IMR-90 (cell line): ENCODE measurements at regions not wholly inside any gene's neighbourhood (a gene's known extent, or its start where the extent isn't known, plus 50 kb on each side); places are given as distances from the start of the nearest gene placed in this dataset.

ENCODE experiments used
- ATAC-seq: fragments of 200-7000 bp; cut with Tn5 transposase; 2 replicates; pipeline ENCODE4 v1.9.1; 2020; ENCODE audit warnings: low read depth, mild to moderate bottlenecking, moderate library complexity
- BruUV-seq: library from RNA; stranded (reverse); fragments of 400-500 nt; replicated peaks from 2 replicates; lab custom pipeline; 2021; lab: Mats Ljungman, UMichigan
- CTCF ChIA-PET: fragments of 300-600 bp; formaldehyde crosslinking; extraction: SDS; loops from one replicate; lab custom pipeline; 2021; ENCODE audit warnings: antibody characterized with exemption; lab: Yijun Ruan, JAX
- POLR2A ChIA-PET: fragments of 300-600 bp; sonication (Branson Sonifier 250); formaldehyde crosslinking; loops from one replicate; lab custom pipeline; 2022; ENCODE audit warnings: antibody characterized with exemption; ENCODE audit not compliant: unreplicated experiment; lab: Charles Lee
- DNase-seq: peaks from one replicate; pipeline ENCODE4 v3.0.0; 2013
- H2AFZ ChIP-seq: replicated peaks from 2 replicates; pipeline ENCODE3; 2013; ENCODE audit warnings: low read length, mild to moderate bottlenecking; ENCODE audit not compliant: poor library complexity
- H2AK5ac ChIP-seq: 2 replicates; pipeline ENCODE4 v1.6.1; 2013; ENCODE audit warnings: low read depth, low read length, inconsistent platforms
- H2AK9ac ChIP-seq: replicated peaks from 2 replicates; pipeline ENCODE3; 2013; ENCODE audit warnings: mild to moderate bottlenecking, low read depth, low read length, moderate library complexity; ENCODE audit not compliant: poor library complexity
- H2BK120ac ChIP-seq: 2 replicates; pipeline ENCODE4 v1.6.1; 2013; ENCODE audit warnings: low read depth, low read length, inconsistent platforms
- H2BK15ac ChIP-seq: 3 replicates; pipeline ENCODE4 v1.6.1; 2013; ENCODE audit warnings: low read depth, low read length, inconsistent platforms
- H2BK20ac ChIP-seq: 2 replicates; pipeline ENCODE4 v1.6.1; 2013; ENCODE audit warnings: low read depth, mild to moderate bottlenecking, inconsistent platforms, low read length, moderate library complexity
- H2BK5ac ChIP-seq: 2 replicates; pipeline ENCODE4 v1.6.1; 2013; ENCODE audit warnings: mild to moderate bottlenecking, low read depth, low read length, inconsistent platforms; ENCODE audit not compliant: poor library complexity, severe bottlenecking
- H3K14ac ChIP-seq: replicated peaks from 2 replicates; pipeline ENCODE4 v1.6.1; 2013; ENCODE audit warnings: low read depth, low read length, inconsistent platforms
- H3K18ac ChIP-seq: 2 replicates; pipeline ENCODE4 v1.6.1; 2013; ENCODE audit warnings: low read depth, low read length, control low read depth
- H3K23ac ChIP-seq: 2 replicates; pipeline ENCODE4 v1.6.1; 2013; ENCODE audit warnings: low read depth, low read length, inconsistent platforms
- H3K27ac ChIP-seq: 2 replicates; pipeline ENCODE4 v1.5.1; 2013; ENCODE audit warnings: mild to moderate bottlenecking, control low read depth, low read length; ENCODE audit not compliant: insufficient read depth
- H3K27me3 ChIP-seq: 2 replicates; pipeline ENCODE4 v1.6.1; 2013; ENCODE audit warnings: low read length; ENCODE audit not compliant: control insufficient read depth, insufficient read depth
- H3K36me3 ChIP-seq: 2 replicates; pipeline ENCODE4 v1.6.1; 2013; ENCODE audit warnings: low read length, mixed read lengths; ENCODE audit not compliant: control insufficient read depth, insufficient read depth
- H3K4ac ChIP-seq: 2 replicates; pipeline ENCODE4 v1.6.1; 2013; ENCODE audit warnings: low read depth, low read length, inconsistent platforms
- H3K4me1 ChIP-seq: 2 replicates; pipeline ENCODE4 v1.6.1; 2013; ENCODE audit warnings: low read length, mixed read lengths; ENCODE audit not compliant: control insufficient read depth, insufficient read depth
- H3K4me2 ChIP-seq: 2 replicates; pipeline ENCODE4 v1.6.1; 2013; ENCODE audit warnings: low read depth, mild to moderate bottlenecking, control low read depth, low read length, moderate library complexity
- H3K4me3 ChIP-seq: 2 replicates; pipeline ENCODE4 v1.5.1; 2013; ENCODE audit warnings: low read depth, mild to moderate bottlenecking, control low read depth, low read length, moderate library complexity; ENCODE audit not compliant: insufficient read depth
- H3K56ac ChIP-seq: 2 replicates; pipeline ENCODE4 v1.6.1; 2013; ENCODE audit warnings: low read length, inconsistent platforms; ENCODE audit not compliant: insufficient read depth; ENCODE audit errors: extremely low read depth
- H3K79me1 ChIP-seq, 2 experiments: 2 replicates each; pipeline ENCODE4 v1.6.1; 2013; ENCODE audit warnings: low read length in 2 of 2, inconsistent platforms in 1 of 2, low read depth in 1 of 2
- H3K9ac ChIP-seq: 2 replicates; pipeline ENCODE4 v1.6.1; 2013; ENCODE audit warnings: low read depth, low read length, control low read depth
- H3K9me1 ChIP-seq: 2 replicates; pipeline ENCODE4 v1.6.1; 2013; ENCODE audit warnings: low read length, inconsistent platforms; ENCODE audit not compliant: insufficient read depth
- H3K9me3 ChIP-seq: 2 replicates; pipeline ENCODE4 v1.6.1; 2013; ENCODE audit warnings: low read length; ENCODE audit not compliant: control insufficient read depth, insufficient read depth
- H4K20me1 ChIP-seq: 2 replicates; pipeline ENCODE4 v1.6.1; 2013; ENCODE audit warnings: low read length, inconsistent platforms; ENCODE audit not compliant: insufficient read depth
- H4K5ac ChIP-seq: 2 replicates; pipeline ENCODE4 v1.6.1; 2013; ENCODE audit warnings: mild to moderate bottlenecking, low read depth, low read length, control low read depth
- H4K8ac ChIP-seq, 2 experiments: 2 replicates each; pipeline ENCODE4 v1.6.1; 2013; ENCODE audit warnings: low read depth in 2 of 2, low read length in 2 of 2, control low read depth in 1 of 2, inconsistent platforms in 1 of 2
- H4K91ac ChIP-seq: 2 replicates; pipeline ENCODE4 v1.6.1; 2013; ENCODE audit warnings: low read depth, low read length, inconsistent platforms; ENCODE audit not compliant: insufficient read depth
- WGBS, 2 experiments: methylation state at CpG; one replicate each; pipeline versions ENCODE4 v1.1.5 to v1.1.7; 2013; ENCODE audit warnings: missing lambda C conversion rate in 2 of 2; ENCODE audit not compliant: insufficient read length in 1 of 2; ENCODE audit errors: extremely low coverage in 2 of 2; 5-methylcytosine and 5-hydroxymethylcytosine counted together
- dilution Hi-C: fragments of 300-500 bp; cut with HindIII; formaldehyde crosslinking; loops from one replicate; pipeline ENCODE4 v1.14.3; 2018; ENCODE audit warnings: low sequenced_read_pairs; ENCODE audit not compliant: unreplicated experiment
- in situ Hi-C: fragments of 300-500 bp; cut with MboI; formaldehyde crosslinking; loops from 3 replicates; pipeline ENCODE4 v1.14.3; 2019; ENCODE audit warnings: low sequenced_read_pairs, inconsistent platforms, mixed read lengths
- intact Hi-C: fragments of 100-400 bp; cut with micrococcal nuclease; formaldehyde crosslinking; loops from 2 replicates; pipeline ENCODE4 v1.10.0; 2022
- TF ChIP-seq, protein P1 (sequence below): fragments of 150-350 bp; IDR thresholded peaks from 2 replicates; pipeline ENCODE4 v1.6.1; 2016; ENCODE audit warnings: low read depth, mild to moderate bottlenecking, low read length, moderate library complexity, borderline replicate concordance

GRCh38 chr2:107402330-107402729 is 424.4 kb upstream of the RGPD4 start:
- Histone ChIP-seq H3K14ac (no peak overlapping the region), H2BK120ac (no peak overlapping the region), H2AK9ac (no peak overlapping the region), H3K9me3 (no peaks in the 10 kb centered on the region), H3K4me1 (no peaks in the 10 kb centered on the region), H4K20me1 (no peaks in the 10 kb centered on the region), H3K9ac (no peak overlapping the region), H3K9me1 (no peaks in the 10 kb centered on the region), H3K4ac (no peak overlapping the region), H3K18ac (no peak overlapping the region), H2BK5ac (no peak overlapping the region), H3K79me1 (no peaks in the 10 kb centered on the region), H2BK15ac (no peak overlapping the region), H3K36me3 (no peaks in the 10 kb centered on the region), H4K5ac (no peak overlapping the region), H2BK20ac (no peak overlapping the region), H3K56ac (no peak overlapping the region), H3K23ac (no peak overlapping the region), H2AK5ac (no peak overlapping the region), H2AFZ (no peak overlapping the region), H4K91ac (no peak overlapping the region), H3K27me3 (no peaks in the 10 kb centered on the region), H3K4me2 (no peak overlapping the region), H4K8ac (no peak overlapping the region), H3K4me3 (no peak overlapping the region), H3K27ac (no peak overlapping the region)
- ATAC-seq (no peak), DNase-seq (no peak)
- WGBS, 2 experiments, result no CpG with 5 or more reads among the region's 3 CpGs
- TF ChIP-seq, protein P1, sequence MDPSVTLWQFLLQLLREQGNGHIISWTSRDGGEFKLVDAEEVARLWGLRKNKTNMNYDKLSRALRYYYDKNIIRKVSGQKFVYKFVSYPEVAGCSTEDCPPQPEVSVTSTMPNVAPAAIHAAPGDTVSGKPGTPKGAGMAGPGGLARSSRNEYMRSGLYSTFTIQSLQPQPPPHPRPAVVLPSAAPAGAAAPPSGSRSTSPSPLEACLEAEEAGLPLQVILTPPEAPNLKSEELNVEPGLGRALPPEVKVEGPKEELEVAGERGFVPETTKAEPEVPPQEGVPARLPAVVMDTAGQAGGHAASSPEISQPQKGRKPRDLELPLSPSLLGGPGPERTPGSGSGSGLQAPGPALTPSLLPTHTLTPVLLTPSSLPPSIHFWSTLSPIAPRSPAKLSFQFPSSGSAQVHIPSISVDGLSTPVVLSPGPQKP, result no peak
- dilution Hi-C loops, result no loop called here
- CTCF ChIA-PET, result no interaction called here
- POLR2A ChIA-PET, result no interaction called here
- intact Hi-C loops, result no loop called here
- no TSS peak for BruUV-seq
- in situ Hi-C loops, result no loop called here
